Activated gamma-delta T cell treated with Interleukin-2 at 50 U/mL for 16 hours (primary cell): ENCODE measurements at regions not wholly inside any gene's neighbourhood (a gene's known extent, or its start where the extent isn't known, plus 50 kb on each side); places are given as distances from the start of the nearest gene placed in this dataset.

Experiments used
- DNase-seq: peaks from one replicate; pipeline ENCODE4 v3.0.0-alpha.2; 2020

- DNase-seq: no peak
Measured at GRCh38 chr11:95341221-95341620, 110.2 kb upstream of the SESN3 start.

GRCh38 chr11:95339086-95339901 is 108.3 kb upstream of the SESN3 start:
- DNase-seq: no peak

- no peak for DNase-seq
Measured at GRCh38 chr11:95338430-95338991, 107.5 kb upstream of the SESN3 start.

GRCh38 chr11:95337972-95338429 is 107.0 kb upstream of the SESN3 start:
- no peak for DNase-seq

- DNase-seq: no peak
Measured at GRCh38 chr11:95337175-95337957, 106.4 kb upstream of the SESN3 start.

- DNase-seq: no peak
Measured at GRCh38 chr11:95335989-95336388, 105.0 kb upstream of the SESN3 start.

- no peak for DNase-seq
Measured at GRCh38 chr11:95331161-95331560, 100.2 kb upstream of the SESN3 start.

GRCh38 chr11:95330302-95330701 is 99.3 kb upstream of the SESN3 start:
- no peak for DNase-seq

GRCh38 chr11:95327273-95327948 is 96.4 kb upstream of the SESN3 start:
- no peak for DNase-seq

GRCh38 chr11:95325777-95326258 is 94.8 kb upstream of the SESN3 start:
- DNase-seq: no peak

- DNase-seq: no peak
Measured at GRCh38 chr11:95324826-95325225, 93.8 kb upstream of the SESN3 start.

GRCh38 chr11:95322539-95322938 is 91.5 kb upstream of the SESN3 start:
- DNase-seq: no peak

GRCh38 chr11:95318498-95318897 is 87.5 kb upstream of the SESN3 start:
- DNase-seq: no peak

GRCh38 chr11:95308512-95309035 is 77.6 kb upstream of the SESN3 start:
- DNase-seq: no peak

GRCh38 chr11:95307286-95307685 is 76.3 kb upstream of the SESN3 start:
- no peak for DNase-seq

- DNase-seq: no peak
Measured at GRCh38 chr11:95306801-95307200, 75.8 kb upstream of the SESN3 start.

- no peak for DNase-seq
Measured at GRCh38 chr11:95306123-95306522, 75.1 kb upstream of the SESN3 start.

GRCh38 chr11:95305705-95306104 is 74.7 kb upstream of the SESN3 start:
- DNase-seq: no peak

- DNase-seq: no peak
Measured at GRCh38 chr11:95304777-95305176, 73.8 kb upstream of the SESN3 start.

- no peak for DNase-seq
Measured at GRCh38 chr11:95302211-95302610, 71.2 kb upstream of the SESN3 start.

GRCh38 chr11:95301474-95301873 is 70.5 kb upstream of the SESN3 start:
- DNase-seq: no peak

- DNase-seq: no peak
Measured at GRCh38 chr11:95299078-95299679, 68.2 kb upstream of the SESN3 start.
